Posterior vena cava (tissue), 2 donors: ENCODE measurements at regions not wholly inside any gene's neighbourhood (a gene's known extent, or its start where the extent isn't known, plus 50 kb on each side); places are given as distances from the start of the nearest gene placed in this dataset.
"Not testable (repeated sequence)": the region's sequence is repeated elsewhere in the genome, so short reads cannot be mapped to it uniquely, and the experiment has no call there.

Experiments
- DNase-seq: peaks from one replicate; pipeline ENCODE4 v3.0.0-alpha.2; 2020; ENCODE audit warnings: low spot score
- intact Hi-C, 2 donors: fragments of 100-400 bp; cut with DNase I; formaldehyde crosslinking; loops; one replicate each; pipeline versions ENCODE4 v1.14.1 to v1.14.2; 2022 to 2023
- donor health status: DM: yes; HTN: yes; CAD: no.
- donor health status: DM: yes; HTN: yes; CAD: no.

GRCh38 chr4:164319688-164320087, 434.2 kb upstream of the SMIM31 start:
- intact Hi-C loops, result no loop called here

DNA sequence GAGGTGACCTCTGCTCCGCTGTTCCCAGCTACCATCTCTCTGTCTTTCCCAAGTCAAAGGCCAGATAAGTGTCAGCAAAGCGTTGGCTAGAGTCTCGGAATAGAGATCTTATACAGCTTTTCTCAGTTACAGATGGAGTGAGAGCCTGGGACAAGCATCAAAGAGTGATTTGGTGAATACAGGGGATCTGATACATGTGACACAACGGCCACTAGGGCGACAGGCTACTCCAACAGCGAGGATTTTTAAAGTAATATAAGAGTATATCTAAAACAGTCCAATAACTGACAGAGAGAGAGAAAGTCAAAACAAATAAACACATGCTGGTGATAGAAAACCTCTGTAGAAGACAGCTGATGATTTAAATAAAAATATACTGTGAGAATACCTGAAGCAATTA, 433.1 kb upstream of the SMIM31 start:
- no peak for DNase-seq
- intact Hi-C loops, result no loop called here

More at GRCh38 chr4:164319688-164320087, 434.2 kb upstream of the SMIM31 start:
- DNase-seq, result no peak

DNA sequence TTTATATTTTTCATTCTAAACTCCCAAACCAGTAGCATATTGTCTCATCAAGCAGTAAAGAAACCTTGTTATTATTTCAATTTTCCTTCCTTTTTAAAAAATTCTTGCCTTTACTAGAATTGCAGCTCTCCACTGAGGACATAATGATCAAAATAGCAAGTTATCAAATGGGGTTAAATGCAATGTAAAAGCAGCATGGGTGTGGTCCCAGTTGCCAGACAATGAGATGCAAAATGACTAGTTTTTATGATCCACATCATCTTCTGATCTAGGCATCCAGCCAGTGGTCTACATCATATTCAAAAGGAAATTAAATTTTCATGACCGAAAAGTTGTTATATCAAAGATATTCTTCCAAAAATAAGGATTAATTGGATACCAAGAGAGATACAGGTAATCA, 427.9 kb upstream of the SMIM31 start:
- intact Hi-C loops, result no loop called here
- DNase-seq, result no peak

- intact Hi-C loops, result no loop called here
- DNase-seq, result no peak
Measured at GRCh38 chr4:164337219-164337944, 416.5 kb upstream of the SMIM31 start.

DNA sequence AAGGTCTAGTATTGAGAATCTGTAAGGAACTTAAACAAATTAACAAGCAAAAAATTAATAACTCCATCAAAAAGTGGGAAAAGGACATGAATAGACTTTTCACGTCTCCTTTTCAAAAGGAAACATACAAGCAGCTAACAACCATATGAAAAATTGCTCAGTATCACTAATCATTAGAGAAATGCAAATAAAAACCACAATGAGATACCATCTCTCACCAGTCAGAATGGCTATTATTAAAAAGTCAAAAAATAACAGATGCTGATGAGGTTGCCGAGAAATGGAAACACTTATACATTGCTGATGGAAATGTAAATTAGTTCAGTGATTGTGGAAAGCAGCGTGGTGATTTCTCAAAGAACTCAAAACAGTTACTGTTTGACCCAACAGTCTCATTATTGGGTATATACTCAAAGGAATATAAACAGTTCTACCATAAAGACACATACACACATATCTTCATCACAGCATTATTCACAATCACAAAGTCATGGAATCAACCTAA, 410.4 kb upstream of the SMIM31 start:
- intact Hi-C loops, result no loop called here
- no peak for DNase-seq

DNA sequence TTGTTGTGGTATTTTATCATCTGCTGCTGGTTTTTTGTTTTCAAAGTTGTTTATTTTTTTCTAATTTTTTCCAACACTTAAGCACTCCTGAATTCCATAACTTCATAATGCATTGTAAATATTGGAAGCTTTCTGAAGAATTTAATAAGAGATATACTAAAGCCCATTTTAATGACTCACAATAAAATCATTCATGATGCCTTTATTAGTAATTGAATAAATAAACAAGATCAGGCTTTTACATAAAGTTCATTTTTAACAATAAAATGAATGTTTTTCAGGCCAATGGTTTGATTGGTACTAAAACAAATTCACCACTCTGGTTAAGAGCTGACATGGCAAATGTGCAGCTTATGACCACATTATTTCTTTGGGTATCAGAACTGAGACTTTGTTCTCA, 408.2 kb upstream of the SMIM31 start:
- intact Hi-C loops, result no loop called here
- DNase-seq, result no peak

GRCh38 chr4:164350061-164350460, 403.9 kb upstream of the SMIM31 start:
- no peak for DNase-seq
- intact Hi-C loops, result no loop called here

- intact Hi-C loops, DNase-seq: not testable (repeated sequence)
Measured at GRCh38 chr4:164350716-164351115, 403.2 kb upstream of the SMIM31 start.

DNA sequence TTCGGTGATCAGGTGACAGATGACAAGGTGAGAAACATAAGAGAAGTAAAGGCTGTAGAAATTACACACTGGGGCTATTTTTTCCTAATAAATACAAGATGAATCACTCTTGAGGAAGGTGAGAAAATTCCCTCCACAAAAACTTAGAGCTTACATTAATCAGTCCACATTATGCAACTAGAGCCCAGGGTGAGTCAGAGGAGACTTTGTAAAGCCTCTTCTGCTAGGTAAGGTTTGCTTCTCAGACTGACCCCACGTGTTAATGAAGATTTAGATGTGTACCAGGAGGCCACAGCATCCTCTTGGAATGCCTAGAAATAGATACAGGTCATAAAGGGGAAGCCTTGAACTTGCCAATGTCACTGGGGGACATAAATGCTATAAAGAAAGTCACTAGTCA, 396.0 kb upstream of the SMIM31 start:
- intact Hi-C loops, result no loop called here

DNA sequence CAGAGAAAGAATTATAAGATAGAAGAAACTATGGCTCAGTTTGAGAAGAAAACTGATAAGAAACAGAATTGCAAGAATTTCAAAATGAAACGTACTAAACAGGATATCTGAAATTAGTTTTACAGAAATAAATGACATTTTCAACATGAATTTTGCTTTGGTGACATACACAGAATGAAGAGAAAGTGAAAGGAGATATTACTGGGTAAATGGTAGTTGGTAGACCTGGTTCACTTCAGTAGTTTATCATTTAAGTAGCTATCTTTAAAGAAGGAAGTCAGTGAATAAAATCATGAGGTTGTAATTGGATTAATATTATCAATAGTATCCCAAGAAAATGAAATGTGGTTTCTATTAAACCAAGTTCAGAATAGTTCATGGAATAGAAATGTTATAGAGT, 395.5 kb upstream of the SMIM31 start:
- DNase-seq, result no peak
- intact Hi-C loops, result no loop called here

More for the DNA sequence above, 396.0 kb upstream of the SMIM31 start:
- no peak for DNase-seq

DNA sequence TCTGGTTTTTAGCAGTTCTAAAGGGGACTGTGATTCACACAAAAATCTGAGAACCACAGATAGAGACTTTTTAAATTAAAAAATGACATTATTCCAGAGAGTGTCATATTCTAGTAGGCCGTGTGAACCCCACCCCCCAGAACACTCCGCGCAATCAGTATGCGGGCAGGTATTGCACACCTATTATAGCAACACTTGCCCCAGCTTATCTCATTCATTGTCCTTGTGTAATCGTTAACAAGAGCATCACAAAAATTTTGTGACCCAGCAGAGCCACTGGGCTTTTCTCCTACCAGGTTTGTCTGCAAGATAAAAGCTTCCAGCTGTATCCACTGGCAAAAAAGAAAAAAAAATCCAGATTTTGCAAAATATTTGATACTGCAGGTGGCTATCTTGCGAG, 394.1 kb upstream of the SMIM31 start:
- no peak for DNase-seq
- intact Hi-C loops, result loop anchor here in 1 of 2 donors (5.0 kb wide), 1 partner anchor 627 kb away; no protein-coding TSS in a partner anchor

DNA sequence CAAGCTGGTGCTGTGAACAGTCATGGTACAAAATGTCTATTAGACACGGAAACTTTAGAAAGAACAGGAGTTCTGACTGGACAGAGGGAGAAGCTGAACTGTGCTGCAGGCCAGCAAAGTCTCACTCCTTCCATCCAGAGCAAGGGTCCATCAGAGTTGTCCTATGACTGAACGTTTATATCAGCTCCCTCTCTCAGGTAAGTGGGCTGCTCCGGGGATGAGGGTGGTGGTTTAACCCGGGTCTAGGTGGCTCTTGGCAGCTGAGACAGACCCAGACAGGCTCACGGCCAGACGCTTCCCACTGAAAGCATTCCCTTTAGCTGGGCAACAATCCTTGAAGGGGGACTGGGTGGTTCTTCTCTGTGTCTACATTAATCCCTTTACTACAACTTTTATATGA, 385.0 kb upstream of the SMIM31 start:
- no peak for DNase-seq
- intact Hi-C loops, result no loop called here

DNA sequence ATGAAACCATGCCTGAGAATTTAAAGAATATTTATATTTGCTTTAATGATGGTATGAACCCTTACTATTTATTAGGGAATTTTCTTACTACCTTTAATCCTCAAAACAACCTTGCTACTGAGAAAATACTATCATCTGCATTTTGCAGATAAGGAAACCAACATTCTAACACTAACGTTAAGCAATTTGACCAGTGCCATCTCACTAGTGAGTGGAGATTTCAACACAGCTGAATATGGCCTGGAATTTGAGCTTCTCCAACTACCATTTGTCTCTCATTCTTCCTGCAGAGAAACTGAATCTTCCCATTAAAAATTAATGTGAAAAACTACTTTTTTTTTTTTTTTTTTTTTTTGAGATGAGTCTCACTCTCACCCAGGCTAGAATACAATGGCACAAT, 380.9 kb upstream of the SMIM31 start:
- intact Hi-C loops, result no loop called here
- DNase-seq, result no peak

- intact Hi-C loops, result no loop called here
- no peak for DNase-seq
Measured at GRCh38 chr4:164377277-164377676, 376.7 kb upstream of the SMIM31 start.

DNA sequence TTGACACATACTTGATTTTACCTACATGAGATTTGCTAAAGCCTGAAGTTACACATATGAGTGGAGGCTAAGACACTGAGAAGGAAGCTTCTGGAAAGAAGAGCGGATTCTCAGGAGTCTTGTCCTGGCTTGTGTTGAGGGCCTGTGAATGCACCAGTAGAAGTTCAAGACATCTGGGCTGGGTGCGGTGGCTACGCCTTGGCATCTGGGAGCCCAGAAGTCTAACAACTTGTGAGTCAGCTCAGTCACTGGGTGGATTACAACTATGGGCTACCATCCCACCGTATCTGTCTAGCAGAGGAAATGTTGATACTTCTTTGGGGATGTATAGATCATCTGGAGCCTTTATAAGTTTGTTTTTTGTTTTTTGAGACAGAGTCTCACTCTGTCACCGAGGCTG, 375.6 kb upstream of the SMIM31 start:
- DNase-seq, result no peak
- intact Hi-C loops, result no loop called here

DNA sequence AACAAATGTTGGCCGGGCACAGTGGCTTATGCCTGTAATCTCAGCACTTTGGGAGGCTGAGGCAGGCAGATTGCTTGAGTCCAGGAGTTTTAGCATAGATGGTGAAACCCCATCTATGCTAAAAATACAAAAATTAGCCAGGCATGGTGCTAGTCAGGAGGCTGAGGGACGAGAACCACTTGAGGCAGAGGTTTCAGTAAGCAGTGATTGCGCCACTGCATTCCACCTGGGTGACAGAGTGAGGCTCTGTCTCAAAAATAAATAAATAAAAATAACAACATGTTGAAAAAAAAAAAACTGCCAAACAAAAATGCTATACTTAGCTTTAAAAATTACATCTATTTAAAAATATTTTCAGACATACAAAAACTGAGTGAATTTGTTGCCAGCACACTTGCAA, 374.2 kb upstream of the SMIM31 start:
- intact Hi-C loops, result no loop called here
- no peak for DNase-seq

DNA sequence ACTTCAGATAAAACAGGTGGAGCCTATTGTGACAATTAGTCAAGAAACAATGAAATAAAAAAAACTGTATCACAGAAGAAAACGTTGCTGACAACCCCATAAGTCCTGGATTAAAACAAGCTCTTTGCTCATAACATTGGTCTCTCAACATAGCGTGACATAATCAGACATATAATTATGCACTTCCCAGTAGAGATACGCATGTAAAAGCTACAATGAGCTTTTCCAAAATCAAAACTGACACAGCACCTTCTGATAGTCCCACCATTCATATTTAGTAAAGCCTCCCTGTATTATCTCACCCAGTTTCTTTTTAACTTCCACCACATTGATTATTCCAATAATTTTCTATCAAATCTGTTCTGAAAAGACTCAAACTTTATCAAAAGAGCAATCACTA, 372.1 kb upstream of the SMIM31 start:
- intact Hi-C loops, result no loop called here
- no peak for DNase-seq

DNA sequence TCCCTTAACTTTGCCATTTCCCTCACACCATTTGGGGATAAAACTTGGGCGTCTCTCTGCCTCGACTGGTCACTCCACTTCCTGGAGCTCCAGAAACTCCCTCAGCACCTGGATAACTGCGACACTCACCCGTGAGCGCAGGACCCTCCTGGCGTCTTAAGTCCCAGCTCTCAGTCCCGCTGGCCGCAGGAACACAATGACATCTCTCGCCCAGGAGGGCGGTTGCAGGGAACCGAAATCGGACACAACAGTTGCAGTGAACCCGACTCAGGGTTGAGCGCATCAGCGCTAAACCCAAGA, 370.9 kb upstream of the SMIM31 start:
- intact Hi-C loops, result no loop called here
- DNase-seq, result no peak

GRCh38 chr4:164383358-164384220, 370.3 kb upstream of the SMIM31 start:
- DNase-seq, result peak; percentile 77
- intact Hi-C loops, result no loop called here

DNA sequence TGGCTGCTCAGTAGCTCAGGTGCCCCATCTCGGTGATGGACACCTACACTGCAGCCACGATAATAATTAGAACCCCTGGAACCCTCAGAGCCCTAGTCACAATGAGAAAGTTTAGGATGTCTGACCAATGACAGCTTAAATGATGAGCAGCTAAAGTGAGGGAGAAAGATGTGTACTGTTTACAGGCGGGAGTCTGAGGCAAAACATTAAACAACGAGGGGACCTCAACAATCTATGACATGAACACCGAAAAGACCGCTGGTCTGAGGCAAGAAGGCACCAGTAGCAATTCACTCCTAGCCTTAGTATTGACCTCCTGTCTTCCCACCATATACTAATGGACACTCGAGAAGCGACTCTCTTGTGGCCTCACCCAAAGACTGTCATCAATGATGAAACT, 369.5 kb upstream of the SMIM31 start:
- no peak for DNase-seq
- intact Hi-C loops, result no loop called here

GRCh38 chr4:164396439-164396838, 357.5 kb upstream of the SMIM31 start:
- DNase-seq, result no peak
- intact Hi-C loops, result no loop called here
